H1 (cell line): ENCODE measurements at regions not wholly inside any gene's neighbourhood (a gene's known extent, or its start where the extent isn't known, plus 50 kb on each side); places are given as distances from the start of the nearest gene placed in this dataset.

Source experiments
- CTCF ChIA-PET: fragments of 300-600 bp; sonication (Branson Sonifier 250); formaldehyde crosslinking; loops from one replicate; lab custom pipeline; 2021; ENCODE audit not compliant: partially characterized antibody; lab: Charles Lee
- POLR2A ChIA-PET: fragments of 300-600 bp; sonication (Branson Sonifier 250); formaldehyde crosslinking; loops from one replicate; lab custom pipeline; 2021; ENCODE audit warnings: inconsistent platforms; ENCODE audit not compliant: partially characterized antibody; lab: Charles Lee
- DNase-seq, 2 experiments: peaks; one replicate each; pipeline versions ENCODE4 v3.0.0 to v3.0.0-alpha.2; 2010 to 2022; ENCODE audit warnings: low spot score in 2 of 2, low read depth in 1 of 2, mixed read lengths in 1 of 2
- FAIRE-seq: peaks from 2 replicates; lab custom pipeline; 2011; peaks lifted over from hg19 to GRCh38; lab: Jason Lieb, UNC
- H2AFZ ChIP-seq: 2 replicates; pipeline ENCODE4 v1.8.1; 2012; ENCODE audit warnings: low read length, inconsistent platforms
- H2AK5ac ChIP-seq: 2 replicates; pipeline ENCODE4 v1.6.1; 2013; ENCODE audit warnings: low read depth, low read length
- H2BK120ac ChIP-seq: replicated peaks from 2 replicates; pipeline ENCODE3; 2013; ENCODE audit warnings: low read depth, low read length, inconsistent platforms
- H2BK12ac ChIP-seq: 2 replicates; pipeline ENCODE4 v1.6.1; 2013; ENCODE audit warnings: low read depth, low read length
- H2BK15ac ChIP-seq: 2 replicates; pipeline ENCODE4 v1.6.1; 2013; ENCODE audit warnings: low read length
- H2BK20ac ChIP-seq: 2 replicates; pipeline ENCODE4 v1.6.1; 2013; ENCODE audit warnings: low read length
- H2BK5ac ChIP-seq: 2 replicates; pipeline ENCODE4 v1.6.1; 2013; ENCODE audit warnings: low read depth, low read length
- H3K14ac ChIP-seq: 2 replicates; pipeline ENCODE4 v1.6.1; 2013; ENCODE audit warnings: inconsistent platforms; ENCODE audit not compliant: insufficient read length
- H3K18ac ChIP-seq: 2 replicates; pipeline ENCODE4 v1.6.1; 2013; ENCODE audit warnings: low read length; ENCODE audit errors: extremely low read depth
- H3K23ac ChIP-seq: 2 replicates; pipeline ENCODE4 v1.6.1; 2013; ENCODE audit warnings: inconsistent platforms; ENCODE audit not compliant: insufficient read length
- H3K23me2 ChIP-seq: 2 replicates; pipeline ENCODE4 v1.6.1; 2013; ENCODE audit warnings: low read depth, low read length
- H3K27ac ChIP-seq: 2 replicates; pipeline ENCODE4 v1.6.1; 2011; ENCODE audit warnings: low read depth, low read length, inconsistent platforms
- H3K27me3 ChIP-seq, 4 experiments: replicated peaks in 1 of 4; 1 replicate in 1 of 4; 2 replicates in 3 of 4; pipeline versions ENCODE4 v1.6.1 to v1.8.1; 2011 to 2013; ENCODE audit warnings: low read length in 3 of 4, mild to moderate bottlenecking in 3 of 4, inconsistent platforms in 2 of 4, mixed read lengths in 2 of 4, moderate library complexity in 1 of 4; ENCODE audit not compliant: control insufficient read depth in 3 of 4, insufficient read depth in 3 of 4; ENCODE audit errors: extremely low read depth in 1 of 4
- H3K36me3 ChIP-seq, 4 experiments: 2 replicates each; pipeline versions ENCODE4 v1.6.1 to v1.8.1; 2011 to 2013; ENCODE audit warnings: mild to moderate bottlenecking in 4 of 4, low read length in 3 of 4, moderate library complexity in 2 of 4, control low read depth in 1 of 4, inconsistent platforms in 1 of 4; ENCODE audit not compliant: insufficient read depth in 4 of 4, control insufficient read depth in 2 of 4
- H3K4ac ChIP-seq: replicated peaks from 2 replicates; pipeline ENCODE3; 2013; ENCODE audit warnings: low read length, low read depth, mixed read lengths, inconsistent platforms; ENCODE audit not compliant: insufficient read length
- H3K4me1 ChIP-seq, 4 experiments: replicated peaks in 1 of 4; 1 replicate in 1 of 4; 2 replicates in 3 of 4; pipeline versions ENCODE4 v1.6.1 to v1.8.1; 2011 to 2013; ENCODE audit warnings: low read length in 3 of 4, inconsistent platforms in 2 of 4, mixed read lengths in 1 of 4; ENCODE audit not compliant: insufficient read depth in 4 of 4, control insufficient read depth in 3 of 4
- H3K4me2 ChIP-seq, 2 experiments: 2 replicates each; pipeline versions ENCODE4 v1.6.1 to v1.8.1; 2011 to 2013; ENCODE audit warnings: low read depth in 2 of 2, low read length in 2 of 2, control low read depth in 1 of 2, inconsistent platforms in 1 of 2, mild to moderate bottlenecking in 1 of 2; ENCODE audit not compliant: insufficient read depth in 1 of 2
- H3K4me3 ChIP-seq, 4 experiments: fragments of 200-600, 300-600 bp in 1 of 4; sonication (generic), shearing (Covaris generic), sonication (Bioruptor Twin) in 1 of 4; 2 replicates each; pipeline versions ENCODE4 v1.5.1 to v1.8.1; 2011 to 2016; ENCODE audit warnings: low read length in 4 of 4, low read depth in 3 of 4, control low read depth in 2 of 4, inconsistent platforms in 2 of 4, mild to moderate bottlenecking in 2 of 4, mixed read lengths in 1 of 4, moderate library complexity in 1 of 4; ENCODE audit not compliant: insufficient read depth in 2 of 4; ENCODE audit errors: extremely low read depth in 1 of 4
- H3K56ac ChIP-seq: replicated peaks from 2 replicates; pipeline ENCODE3; 2013; ENCODE audit warnings: low read depth, mild to moderate bottlenecking, mixed read lengths, low read length, inconsistent platforms; ENCODE audit not compliant: insufficient read length
- H3K79me1 ChIP-seq: 2 replicates; pipeline ENCODE4 v1.6.1; 2013; ENCODE audit warnings: low read depth, low read length, control low read depth
- H3K79me2 ChIP-seq, 2 experiments: 2 replicates each; pipeline versions ENCODE4 v1.6.1 to v1.8.1; 2012 to 2013; ENCODE audit warnings: low read length in 2 of 2, mild to moderate bottlenecking in 2 of 2, inconsistent platforms in 1 of 2; ENCODE audit not compliant: insufficient read depth in 2 of 2, control insufficient read depth in 1 of 2
- H3K9ac ChIP-seq, 4 experiments: replicated peaks in 1 of 4; 1 replicate in 1 of 4; 2 replicates in 3 of 4; pipeline versions ENCODE4 v1.6.1 to v1.8.1; 2011 to 2013; ENCODE audit warnings: low read depth in 3 of 4, low read length in 3 of 4, control low read depth in 2 of 4, mild to moderate bottlenecking in 2 of 4, moderate library complexity in 2 of 4, inconsistent platforms in 1 of 4; ENCODE audit errors: extremely low read depth in 1 of 4
- H3K9me3 ChIP-seq, 2 experiments: 2 replicates each; pipeline versions ENCODE4 v1.6.1 to v1.8.1; 2012 to 2013; ENCODE audit warnings: mild to moderate bottlenecking in 2 of 2, moderate library complexity in 2 of 2, control low read depth in 1 of 2, inconsistent platforms in 1 of 2, low read depth in 1 of 2, low read length in 1 of 2, mixed read lengths in 1 of 2; ENCODE audit not compliant: insufficient read depth in 2 of 2
- H4K20me1 ChIP-seq, 2 experiments: replicated peaks in 1 of 2; 2 replicates each; pipeline versions ENCODE3 to v1.8.1; 2011 to 2013; ENCODE audit warnings: inconsistent platforms in 2 of 2, low read length in 2 of 2, mild to moderate bottlenecking in 1 of 2; ENCODE audit not compliant: insufficient read depth in 2 of 2, control insufficient read depth in 1 of 2
- H4K5ac ChIP-seq: 2 replicates; pipeline ENCODE4 v1.6.1; 2013; ENCODE audit warnings: low read length, low read depth, mixed read lengths, inconsistent platforms; ENCODE audit not compliant: insufficient read length
- H4K8ac ChIP-seq: 2 replicates; pipeline ENCODE4 v1.8.0; 2013; ENCODE audit warnings: mild to moderate bottlenecking, moderate library complexity, low read length, inconsistent platforms; ENCODE audit not compliant: insufficient read depth; ENCODE audit errors: extremely low read depth
- H4K91ac ChIP-seq: replicated peaks from 2 replicates; pipeline ENCODE3; 2013; ENCODE audit warnings: low read length, mixed read lengths, inconsistent platforms; ENCODE audit not compliant: insufficient read length
- ASH2L ChIP-seq: fragments of 200-600, 300-600 bp; sonication (generic); IDR thresholded peaks from one replicate; pipeline ENCODE4 v1.7.1; 2017; ENCODE audit warnings: low read length
- ATF2 ChIP-seq: IDR thresholded peaks from 2 replicates; pipeline ENCODE4 v1.6.1; 2012; ENCODE audit warnings: low read length, inconsistent platforms
- BACH1 ChIP-seq: IDR thresholded peaks from 2 replicates; pipeline ENCODE4 v1.6.1; 2012; ENCODE audit warnings: low read length, improper control_type of control experiment
- EP300 ChIP-seq, 2 experiments: IDR thresholded peaks; 1 replicate in 1 of 2; 2 replicates in 1 of 2; pipeline ENCODE4 v1.6.1; 2011 to 2012; ENCODE audit warnings: low read depth in 2 of 2, low read length in 2 of 2, mild to moderate bottlenecking in 2 of 2, borderline replicate concordance in 1 of 2, inconsistent platforms in 1 of 2, moderate library complexity in 1 of 2
- KDM5A ChIP-seq: fragments of 200-600 bp; IDR thresholded peaks from 2 replicates; pipeline ENCODE4 v1.7.1; 2012; ENCODE audit warnings: mild to moderate bottlenecking, low read length, inconsistent platforms, mixed read lengths
- MAFK ChIP-seq: IDR thresholded peaks from 2 replicates; pipeline ENCODE4 v1.6.1; 2012; ENCODE audit warnings: low read depth, mild to moderate bottlenecking, improper control_type of control experiment, low read length
- SAP30 ChIP-seq: fragments of 300-600 bp; sonication (generic); IDR thresholded peaks from 2 replicates; pipeline ENCODE4 v1.7.1; 2012; ENCODE audit warnings: low read length, moderate library complexity, mild to moderate bottlenecking, inconsistent platforms; ENCODE audit not compliant: insufficient read depth, insufficient replicate concordance
- SIRT6 ChIP-seq: IDR thresholded peaks from one replicate; pipeline ENCODE4 v1.7.1; 2012; ENCODE audit warnings: low read length, inconsistent platforms
- YY1 ChIP-seq: IDR thresholded peaks from 2 replicates; pipeline ENCODE4 v1.6.1; 2011; ENCODE audit warnings: low read depth, mild to moderate bottlenecking, low read length
- ZNF274 ChIP-seq: IDR thresholded peaks from 2 replicates; pipeline ENCODE4 v1.7.0; 2012; ENCODE audit warnings: low read length, borderline replicate concordance; ENCODE audit errors: extremely low read depth
- WGBS, 2 experiments: shearing (Covaris generic) in 1 of 2; methylation state at CpG; one replicate each; pipeline versions ENCODE4 v1.1.6 to v1.1.7; 2013 to 2015; ENCODE audit warnings: low lambda C conversion rate in 2 of 2, mixed read lengths in 2 of 2, inconsistent platforms in 1 of 2, low coverage in 1 of 2, missing lambda C conversion rate in 1 of 2; ENCODE audit not compliant: insufficient replicate concordance in 2 of 2, insufficient coverage in 1 of 2, insufficient read length in 1 of 2; ENCODE audit errors: extremely low coverage in 1 of 2, missing lambda C conversion rate in 1 of 2; 5-methylcytosine and 5-hydroxymethylcytosine counted together

DNA sequence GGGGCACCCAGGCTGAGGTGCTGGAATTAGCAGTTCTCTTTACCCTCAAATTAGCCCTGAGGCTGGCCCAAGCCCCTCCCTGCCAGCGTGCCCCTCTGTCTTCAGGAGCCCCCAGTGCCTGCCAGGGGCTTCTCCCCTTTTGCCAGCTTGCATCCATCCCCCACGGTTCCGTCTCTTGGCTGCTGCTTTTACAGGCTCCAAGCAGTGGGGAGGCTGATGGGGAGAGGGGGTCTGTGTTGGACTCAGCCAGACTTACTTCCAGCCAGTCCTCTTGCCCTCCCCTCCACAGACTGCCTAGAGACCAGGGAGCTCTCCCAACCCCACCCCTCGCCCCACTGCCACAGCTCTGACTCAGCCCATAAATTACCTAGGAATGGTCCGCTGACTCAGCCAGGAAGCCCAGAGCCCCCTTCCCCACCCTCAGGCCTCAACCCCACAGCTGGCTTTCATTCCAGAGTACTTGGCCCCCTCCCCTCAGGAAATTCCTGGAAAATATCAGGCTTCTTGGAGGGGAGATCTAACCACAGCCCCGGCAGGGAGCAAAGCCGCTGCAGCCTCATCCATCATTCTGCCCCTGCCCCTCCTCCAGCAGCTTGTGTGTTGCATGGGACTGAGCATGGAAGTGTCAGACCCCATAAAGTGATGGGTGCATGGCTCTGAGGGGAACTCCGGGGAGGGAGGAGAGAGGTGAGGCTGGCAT is 184.6 kb downstream of the ZFP36L2 start:
- peak overlapping the region; percentile 51; the same call in 1 of the 2 replicates for H4K8ac ChIP-seq
- DNase-seq (peak; percentile 60 to 77), FAIRE-seq (no peak)
- peak overlapping the region; percentile 94 for H4K91ac ChIP-seq
- H2BK5ac ChIP-seq: peak overlapping the region; percentile 87; the same call in 1 of the 2 replicates
- no peak overlapping the region for H3K4ac ChIP-seq
- H4K5ac ChIP-seq: no peak overlapping the region
- no peak overlapping the region for H3K27ac ChIP-seq
- no peaks in the 10 kb centered on the region for H3K27me3 ChIP-seq
- H2AK5ac ChIP-seq: no peak overlapping the region
- CTCF ChIA-PET: interaction anchor here (0.7 to 1.8 kb wide), 9 partner anchors 9 to 535 kb away, joined by 3 to 11 read pairs (median 3); no protein-coding TSS in a partner anchor
- no peak overlapping the region for H3K56ac ChIP-seq
- peak overlapping the region; percentile 12; the same call in 1 of the 2 replicates for H2AFZ ChIP-seq
- no peak overlapping the region for H3K23ac ChIP-seq
- no peaks in the 10 kb centered on the region for H3K23me2 ChIP-seq
- POLR2A ChIA-PET: interaction anchor here (0.7 kb wide), 1 partner anchor 44 kb away, joined by 3 read pairs; no protein-coding TSS in a partner anchor
- H2BK120ac ChIP-seq: peak overlapping the region; percentile 89
- WGBS, 2 experiments: 66% methylated on average over 8 of the region's 8 CpGs; no CpG with 5 or more reads in 1 of the 2 experiments
- H4K20me1 ChIP-seq: no peaks in the 10 kb centered on the region
- peak overlapping the region; percentile 88; the same call in 1 of the 2 replicates for H2BK12ac ChIP-seq
- peak overlapping the region; percentile 0 to 38; a peak in 1 of 4 replicates for H3K4me2 ChIP-seq
- H3K4me1 ChIP-seq: peaks cover 0 to 11% (median 8%) of the 10 kb centered on the region in 4 experiments; a peak in 6 of 7 replicates
- no peak overlapping the region for H3K9ac ChIP-seq
- H2BK15ac ChIP-seq: peak overlapping the region; percentile 18; the same call in 1 of the 2 replicates
- H3K4me3 ChIP-seq: peak overlapping the region in 1 of 4 experiments; percentile 27; a peak in 1 of 8 replicates
- H3K9me3 ChIP-seq: no peaks in the 10 kb centered on the region
- H3K79me2 ChIP-seq: no peaks in the 10 kb centered on the region
- no peaks in the 10 kb centered on the region for H3K36me3 ChIP-seq
- no peak overlapping the region for H3K14ac ChIP-seq
- H3K18ac ChIP-seq: peak overlapping the region; percentile 81; the same call in 1 of the 2 replicates
- H3K79me1 ChIP-seq: no peaks in the 10 kb centered on the region
- H2BK20ac ChIP-seq: peak overlapping the region; percentile 86; the same call in 1 of the 2 replicates
- TF ChIP-seq KDM5A: no peak
- TF ChIP-seq ZNF274: no peak
- TF ChIP-seq SIRT6: no peak
- no peak for TF ChIP-seq SAP30
- peak; percentile 65 for TF ChIP-seq BACH1
- no peak for TF ChIP-seq ASH2L
- TF ChIP-seq YY1: no peak
- TF ChIP-seq MAFK: no peak
- TF ChIP-seq ATF2: peak; percentile 44; the same call in 1 of the 2 replicates
- TF ChIP-seq EP300 (IDR thresholded peaks at IDR 0.05; ENCODE audit: borderline replicate concordance in 1 of 2, low read depth in 2 of 2, low read length in 2 of 2): no peak
